Aorta (tissue), 5 donors: ENCODE measurements at regions not wholly inside any gene's neighbourhood (a gene's known extent, or its start where the extent isn't known, plus 50 kb on each side); places are given as distances from the start of the nearest gene placed in this dataset.

Source experiments
- ATAC-seq: fragments of 200-7000 bp; cut with Tn5 transposase; one replicate; pipeline ENCODE4 v1.9.1; 2022; ENCODE audit warnings: moderate library complexity; ENCODE audit not compliant: low FRiP score
- DNase-seq, 2 donors: peaks; one replicate each; pipeline ENCODE4 v3.0.0-alpha.2; 2020
- H3K27ac ChIP-seq, 2 donors: one replicate each; pipeline ENCODE4 v1.5.1; 2013; ENCODE audit warnings: low read length in 2 of 2, mild to moderate bottlenecking in 2 of 2, moderate library complexity in 2 of 2, control low read depth in 1 of 2, inconsistent platforms in 1 of 2, low read depth in 1 of 2
- H3K27me3 ChIP-seq, 2 donors: one replicate each; pipeline ENCODE4 v1.6.1; 2013; ENCODE audit warnings: control low read depth in 1 of 2, low read length in 1 of 2, mild to moderate bottlenecking in 1 of 2, moderate library complexity in 1 of 2; ENCODE audit not compliant: insufficient read depth in 2 of 2, control insufficient read depth in 1 of 2
- H3K36me3 ChIP-seq, 2 donors: one replicate each; pipeline ENCODE4 v1.6.1; 2013; ENCODE audit warnings: control low read depth in 1 of 2, low read length in 1 of 2, mild to moderate bottlenecking in 1 of 2; ENCODE audit not compliant: insufficient read depth in 2 of 2, control insufficient read depth in 1 of 2
- H3K4me1 ChIP-seq, 2 donors: one replicate each; pipeline ENCODE4 v1.6.1; 2013; ENCODE audit warnings: low read length in 2 of 2, control low read depth in 1 of 2, mild to moderate bottlenecking in 1 of 2, moderate library complexity in 1 of 2; ENCODE audit not compliant: insufficient read depth in 2 of 2, control insufficient read depth in 1 of 2
- H3K4me3 ChIP-seq, 2 donors: one replicate each; pipeline ENCODE4 v1.5.1; 2013; ENCODE audit warnings: low read length in 2 of 2, control low read depth in 1 of 2, mild to moderate bottlenecking in 1 of 2
- H3K9me3 ChIP-seq: one replicate; pipeline ENCODE4 v1.6.1; 2013; ENCODE audit warnings: mild to moderate bottlenecking, low read length; ENCODE audit not compliant: control insufficient read depth
- WGBS, 2 donors: extraction: QIAGEN DNeasy Blood & Tissue Kit; methylation state at CpG; one replicate each; pipeline ENCODE4 v1.1.7; 2013; 5-methylcytosine and 5-hydroxymethylcytosine counted together
- intact Hi-C, 2 donors: fragments of 100-400 bp; cut with DNase I; formaldehyde crosslinking; loops; one replicate each; pipeline versions ENCODE4 v1.14.2 to v1.15.0; 2022
- donor health status: healthy with polysubstance abuse.
- donor health status: Bipolar disorder and iron deficiency.
- donor health status: DM: no; HTN: no; CAD: no.
- donor health status: DM: no; HTN: no; CAD: no.
- donor health status: DM: yes; HTN: yes; CAD: no.

GRCh38 chr10:94104316-94105000 is 110.7 kb downstream of the PLCE1 start:
- ATAC-seq: no peak
- 84 to 86% methylated on average over 7 of the region's 7 CpGs for WGBS, 2 donors
- Histone ChIP-seq H3K27ac (no peak overlapping the region), H3K27me3 (no peaks in the 10 kb centered on the region), H3K4me3 (no peak overlapping the region), H3K9me3 (no peaks in the 10 kb centered on the region), H3K36me3 (no peaks in the 10 kb centered on the region), H3K4me1 (peaks cover 0 to 6% of the 10 kb centered on the region in 2 donors)
- DNase-seq: no peak
- intact Hi-C loops: no loop called here

GRCh38 chr10:94105226-94105625 is 111.5 kb downstream of the PLCE1 start:
- H3K27ac ChIP-seq: no peak overlapping the region
- ATAC-seq (no peak), DNase-seq (no peak)
- H3K4me1 ChIP-seq: peaks cover 0 to 6% of the 10 kb centered on the region in 2 donors
- no peaks in the 10 kb centered on the region for H3K27me3 ChIP-seq
- 93 to 97% methylated on average over 3 of the region's 3 CpGs for WGBS, 2 donors
- no peaks in the 10 kb centered on the region for H3K9me3 ChIP-seq
- intact Hi-C loops: no loop called here
- H3K36me3 ChIP-seq: no peaks in the 10 kb centered on the region
- no peak overlapping the region for H3K4me3 ChIP-seq

- Histone ChIP-seq H3K4me3 (no peak overlapping the region), H3K4me1 (peaks cover 4 to 11% of the 10 kb centered on the region in 2 donors), H3K27me3 (no peaks in the 10 kb centered on the region), H3K9me3 (no peaks in the 10 kb centered on the region), H3K27ac (no peak overlapping the region), H3K36me3 (no peaks in the 10 kb centered on the region)
- intact Hi-C loops: no loop called here
- no peak for DNase-seq
- no peak for ATAC-seq
- 48% methylated on average over 2 of the region's 2 CpGs for WGBS, 2 donors
Measured at GRCh38 chr10:94107191-94107590, 113.5 kb downstream of the PLCE1 start.

- ATAC-seq (no peak), DNase-seq (no peak)
- Histone ChIP-seq H3K9me3 (no peaks in the 10 kb centered on the region), H3K36me3 (no peaks in the 10 kb centered on the region), H3K27me3 (no peaks in the 10 kb centered on the region), H3K4me3 (no peak overlapping the region), H3K27ac (no peak overlapping the region), H3K4me1 (peaks cover 4 to 11% of the 10 kb centered on the region in 2 donors)
- 84 to 87% methylated on average over 2 of the region's 2 CpGs for WGBS, 2 donors
- intact Hi-C loops: no loop called here
Measured at GRCh38 chr10:94108200-94108599, 114.5 kb downstream of the PLCE1 start.

GRCh38 chr10:94111367-94111766 is 117.6 kb downstream of the PLCE1 start:
- no peaks in the 10 kb centered on the region for H3K36me3 ChIP-seq
- intact Hi-C loops: no loop called here
- DNase-seq (no peak), ATAC-seq (peak; percentile 55)
- H3K4me3 ChIP-seq: no peak overlapping the region
- 33 to 41% methylated on average over 2 of the region's 2 CpGs for WGBS, 2 donors
- H3K9me3 ChIP-seq: no peaks in the 10 kb centered on the region
- no peaks in the 10 kb centered on the region for H3K27me3 ChIP-seq
- peaks cover 4 to 5% of the 10 kb centered on the region in 2 donors for H3K4me1 ChIP-seq
- H3K27ac ChIP-seq: peak overlapping the region; percentile 16 to 79

- Histone ChIP-seq H3K27ac (peak overlapping the region in 1 of 2 donors; percentile 15), H3K9me3 (no peaks in the 10 kb centered on the region), H3K4me3 (no peak overlapping the region), H3K27me3 (no peaks in the 10 kb centered on the region), H3K4me1 (peaks cover 4 to 5% of the 10 kb centered on the region in 2 donors), H3K36me3 (no peaks in the 10 kb centered on the region)
- 5% methylated on average over 2 of the region's 2 CpGs for WGBS, 2 donors
- DNase-seq (no peak), ATAC-seq (no peak)
- intact Hi-C loops: no loop called here
Measured at GRCh38 chr10:94112321-94112720, 118.6 kb downstream of the PLCE1 start.

GRCh38 chr10:94115725-94116124 is 122.0 kb downstream of the PLCE1 start:
- ATAC-seq (no peak), DNase-seq (no peak)
- Histone ChIP-seq H3K4me1 (peaks cover 5 to 10% of the 10 kb centered on the region in 2 donors), H3K27me3 (no peaks in the 10 kb centered on the region), H3K36me3 (no peaks in the 10 kb centered on the region), H3K9me3 (no peaks in the 10 kb centered on the region), H3K27ac (no peak overlapping the region), H3K4me3 (no peak overlapping the region)
- intact Hi-C loops: no loop called here
- WGBS, 2 donors: 94 to 95% methylated on average over 4 of the region's 4 CpGs

- Histone ChIP-seq H3K4me1 (peaks cover 4 to 10% of the 10 kb centered on the region in 2 donors), H3K27me3 (no peaks in the 10 kb centered on the region), H3K36me3 (no peaks in the 10 kb centered on the region), H3K9me3 (no peaks in the 10 kb centered on the region), H3K4me3 (no peak overlapping the region), H3K27ac (no peak overlapping the region)
- DNase-seq (no peak), ATAC-seq (no peak)
- WGBS, 2 donors: 89 to 90% methylated on average over 1 of the region's 1 CpG
- intact Hi-C loops: no loop called here
Measured at GRCh38 chr10:94116848-94117247, 123.1 kb downstream of the PLCE1 start.

- Histone ChIP-seq H3K27me3 (no peaks in the 10 kb centered on the region), H3K4me3 (no peak overlapping the region), H3K27ac (peak overlapping the region in 1 of 2 donors; percentile 78), H3K9me3 (no peaks in the 10 kb centered on the region), H3K36me3 (no peaks in the 10 kb centered on the region), H3K4me1 (peaks cover 12 to 25% of the 10 kb centered on the region in 2 donors)
- intact Hi-C loops: no loop called here
- 90 to 91% methylated on average over 2 of the region's 2 CpGs for WGBS, 2 donors
- DNase-seq (no peak), ATAC-seq (no peak)
Measured at GRCh38 chr10:94122211-94122610, 128.5 kb downstream of the PLCE1 start.
